ENCODE measurements at regions not wholly inside any gene's neighbourhood (a gene's known extent, or its start where the extent isn't known, plus 50 kb on each side); places are given as distances from the start of the nearest gene placed in this dataset.

DNA sequence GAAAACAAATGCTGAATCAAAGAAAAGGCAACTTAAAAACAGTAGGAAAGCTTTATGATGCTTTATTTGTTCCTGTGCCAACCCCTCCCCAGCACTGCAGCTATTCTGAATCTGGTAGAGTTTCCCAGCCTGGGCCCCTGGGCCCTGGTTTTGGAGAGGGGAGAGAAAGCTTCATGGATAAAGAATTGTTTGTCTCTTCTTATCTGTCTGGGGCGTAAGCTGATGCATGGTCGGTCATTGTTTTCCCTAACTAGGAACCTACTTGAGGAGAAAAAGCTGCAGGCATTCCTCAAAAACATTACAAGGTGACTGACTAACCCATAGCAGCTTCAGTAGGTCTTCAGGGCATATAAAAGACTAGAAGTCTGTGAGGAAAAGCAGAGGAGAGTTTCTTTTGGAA lies 758.1 kb upstream of the EPHA7 start:
- Histone ChIP-seq H3K9me2 (ENCODE audit: insufficient read depth) (no peaks in the 10 kb centered on the region), H3K9ac (ENCODE audit: low read length) (no peak overlapping the region), H3K4me3 (replicated peaks in 1 of 2; ENCODE audit: low read depth in 1 of 2, low read length in 2 of 2) (no peak overlapping the region), H3K79me2 (ENCODE audit: insufficient read depth, low read length) (no peaks in the 10 kb centered on the region), H3K27ac (ENCODE audit: low read depth, low read length) (no peak overlapping the region), H2AFZ (ENCODE audit: low read depth, low read length, poor library complexity, severe bottlenecking) (peak overlapping the region; percentile 26), H3K9me3 (ENCODE audit: control insufficient read depth in 1 of 2, insufficient read depth in 1 of 2, low read depth in 1 of 2, low read length in 2 of 2) (0 out of 4 replicates have a peak, but pooled peaks cover 0 to 4% of the 10 kb centered on the region in 2 experiments), H3K36me3 (ENCODE audit: control insufficient read depth in 1 of 2, insufficient read depth in 2 of 2, low read length in 2 of 2) (no peaks in the 10 kb centered on the region), H3K4me1 (ENCODE audit: control insufficient read depth in 1 of 2, insufficient read depth in 2 of 2, low read length in 2 of 2) (no peaks in the 10 kb centered on the region), H3K27me3 (ENCODE audit: insufficient read depth, low read length) (no peaks in the 10 kb centered on the region), H3K4me2 (ENCODE audit: low read length) (no peak overlapping the region), H4K20me1 (ENCODE audit: insufficient read depth) (no peaks in the 10 kb centered on the region)
- no peak for ATAC-seq
- RAD21 ChIA-PET (ENCODE audit: low non-redundant PET in 1 of 2, low total read pairs in 2 of 2, uncharacterized antibody in 2 of 2, unreplicated experiment in 2 of 2): no interaction called here
- no TSS peak for BruUV-seq (replicated peaks)
- TF ChIP-seq EZH2phosphoT487 (IDR thresholded peaks at IDR 0.05; ENCODE audit: borderline replicate concordance) (no peak), POLR2A (IDR thresholded peaks at IDR 0.05; ENCODE audit: borderline replicate concordance, extremely low read depth, insufficient read depth, insufficient read length) (no peak), SRF (IDR thresholded peaks at IDR 0.05; ENCODE audit: low read depth) (no peak), CBX3 (IDR thresholded peaks at IDR 0.05; ENCODE audit: low read depth) (no peak), YY1 (IDR thresholded peaks at IDR 0.05; ENCODE audit: extremely low read depth, insufficient replicate concordance, low read depth, low read length) (no peak)
- TF ChIP-seq, protein P1, sequence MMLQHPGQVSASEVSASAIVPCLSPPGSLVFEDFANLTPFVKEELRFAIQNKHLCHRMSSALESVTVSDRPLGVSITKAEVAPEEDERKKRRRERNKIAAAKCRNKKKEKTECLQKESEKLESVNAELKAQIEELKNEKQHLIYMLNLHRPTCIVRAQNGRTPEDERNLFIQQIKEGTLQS (IDR thresholded peaks at IDR 0.05): no peak
- DNase-seq (ENCODE audit: low read depth, low spot score): no peak
- POLR2A ChIA-PET: no interaction called here
- CTCF ChIA-PET: no interaction called here
- intact Hi-C loops (cut with micrococcal nuclease): no loop called here

DNA sequence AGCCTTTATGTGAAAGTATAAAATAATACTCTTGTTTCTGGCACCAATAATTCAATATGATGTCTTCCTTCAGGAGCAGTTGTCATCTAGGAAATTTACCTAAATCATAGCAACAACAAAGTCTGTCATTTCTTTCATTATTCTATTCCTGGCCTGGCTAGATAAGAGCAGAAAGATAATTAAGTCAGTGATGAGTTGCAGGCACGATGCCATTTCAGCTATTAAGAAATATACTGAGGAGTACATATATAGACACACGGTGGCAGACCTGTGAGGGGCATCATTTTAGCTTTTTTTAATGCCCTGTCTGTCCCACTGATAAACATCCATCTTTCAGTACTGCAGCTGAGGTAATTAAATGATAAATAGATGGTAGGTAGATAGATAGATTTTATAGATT lies 756.1 kb upstream of the EPHA7 start:
- Histone ChIP-seq H3K27ac (ENCODE audit: low read depth, low read length) (no peak overlapping the region), H3K9me3 (ENCODE audit: control insufficient read depth in 1 of 2, insufficient read depth in 1 of 2, low read depth in 1 of 2, low read length in 2 of 2) (0 out of 4 replicates have a peak, but pooled peaks cover 0 to 4% of the 10 kb centered on the region in 2 experiments), H3K36me3 (ENCODE audit: control insufficient read depth in 1 of 2, insufficient read depth in 2 of 2, low read length in 2 of 2) (no peaks in the 10 kb centered on the region), H3K79me2 (ENCODE audit: insufficient read depth, low read length) (no peaks in the 10 kb centered on the region), H4K20me1 (ENCODE audit: insufficient read depth) (no peaks in the 10 kb centered on the region), H3K4me3 (replicated peaks in 1 of 2; ENCODE audit: low read depth in 1 of 2, low read length in 2 of 2) (no peak overlapping the region), H3K4me2 (ENCODE audit: low read length) (no peak overlapping the region), H2AFZ (ENCODE audit: low read depth, low read length, poor library complexity, severe bottlenecking) (no peak overlapping the region), H3K9ac (ENCODE audit: low read length) (no peak overlapping the region), H3K9me2 (ENCODE audit: insufficient read depth) (no peaks in the 10 kb centered on the region), H3K27me3 (ENCODE audit: insufficient read depth, low read length) (no peaks in the 10 kb centered on the region), H3K4me1 (ENCODE audit: control insufficient read depth in 1 of 2, insufficient read depth in 2 of 2, low read length in 2 of 2) (no peaks in the 10 kb centered on the region)
- no peak for ATAC-seq
- DNase-seq (ENCODE audit: low read depth, low spot score): no peak
- POLR2A ChIA-PET: no interaction called here
- CTCF ChIA-PET: no interaction called here
- BruUV-seq (replicated peaks): no TSS peak
- RAD21 ChIA-PET (ENCODE audit: low non-redundant PET in 1 of 2, low total read pairs in 2 of 2, uncharacterized antibody in 2 of 2, unreplicated experiment in 2 of 2): no interaction called here
- intact Hi-C loops (cut with micrococcal nuclease): no loop called here
- TF ChIP-seq ZFX (IDR thresholded peaks at IDR 0.05) (no peak), CEBPB (IDR thresholded peaks at IDR 0.05; ENCODE audit: low read depth) (no peak), YY1 (IDR thresholded peaks at IDR 0.05; ENCODE audit: extremely low read depth, insufficient replicate concordance, low read depth, low read length) (no peak), EZH2 (IDR thresholded peaks at IDR 0.05) (no peak), SRF (IDR thresholded peaks at IDR 0.05; ENCODE audit: low read depth) (no peak), EGR1 (IDR thresholded peaks at IDR 0.05; ENCODE audit: low read depth) (no peak), POLR2AphosphoS5 (IDR thresholded peaks at IDR 0.05; ENCODE audit: low read depth, low read length) (no peak), SP1 (IDR thresholded peaks at IDR 0.05; ENCODE audit: low read depth) (no peak)
- TF ChIP-seq, protein P2, sequence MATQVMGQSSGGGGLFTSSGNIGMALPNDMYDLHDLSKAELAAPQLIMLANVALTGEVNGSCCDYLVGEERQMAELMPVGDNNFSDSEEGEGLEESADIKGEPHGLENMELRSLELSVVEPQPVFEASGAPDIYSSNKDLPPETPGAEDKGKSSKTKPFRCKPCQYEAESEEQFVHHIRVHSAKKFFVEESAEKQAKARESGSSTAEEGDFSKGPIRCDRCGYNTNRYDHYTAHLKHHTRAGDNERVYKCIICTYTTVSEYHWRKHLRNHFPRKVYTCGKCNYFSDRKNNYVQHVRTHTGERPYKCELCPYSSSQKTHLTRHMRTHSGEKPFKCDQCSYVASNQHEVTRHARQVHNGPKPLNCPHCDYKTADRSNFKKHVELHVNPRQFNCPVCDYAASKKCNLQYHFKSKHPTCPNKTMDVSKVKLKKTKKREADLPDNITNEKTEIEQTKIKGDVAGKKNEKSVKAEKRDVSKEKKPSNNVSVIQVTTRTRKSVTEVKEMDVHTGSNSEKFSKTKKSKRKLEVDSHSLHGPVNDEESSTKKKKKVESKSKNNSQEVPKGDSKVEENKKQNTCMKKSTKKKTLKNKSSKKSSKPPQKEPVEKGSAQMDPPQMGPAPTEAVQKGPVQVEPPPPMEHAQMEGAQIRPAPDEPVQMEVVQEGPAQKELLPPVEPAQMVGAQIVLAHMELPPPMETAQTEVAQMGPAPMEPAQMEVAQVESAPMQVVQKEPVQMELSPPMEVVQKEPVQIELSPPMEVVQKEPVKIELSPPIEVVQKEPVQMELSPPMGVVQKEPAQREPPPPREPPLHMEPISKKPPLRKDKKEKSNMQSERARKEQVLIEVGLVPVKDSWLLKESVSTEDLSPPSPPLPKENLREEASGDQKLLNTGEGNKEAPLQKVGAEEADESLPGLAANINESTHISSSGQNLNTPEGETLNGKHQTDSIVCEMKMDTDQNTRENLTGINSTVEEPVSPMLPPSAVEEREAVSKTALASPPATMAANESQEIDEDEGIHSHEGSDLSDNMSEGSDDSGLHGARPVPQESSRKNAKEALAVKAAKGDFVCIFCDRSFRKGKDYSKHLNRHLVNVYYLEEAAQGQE (IDR thresholded peaks at IDR 0.05; ENCODE audit: low read depth): no peak
- TF ChIP-seq, protein P1 (IDR thresholded peaks at IDR 0.05): no peak
- TF ChIP-seq, protein P3, sequence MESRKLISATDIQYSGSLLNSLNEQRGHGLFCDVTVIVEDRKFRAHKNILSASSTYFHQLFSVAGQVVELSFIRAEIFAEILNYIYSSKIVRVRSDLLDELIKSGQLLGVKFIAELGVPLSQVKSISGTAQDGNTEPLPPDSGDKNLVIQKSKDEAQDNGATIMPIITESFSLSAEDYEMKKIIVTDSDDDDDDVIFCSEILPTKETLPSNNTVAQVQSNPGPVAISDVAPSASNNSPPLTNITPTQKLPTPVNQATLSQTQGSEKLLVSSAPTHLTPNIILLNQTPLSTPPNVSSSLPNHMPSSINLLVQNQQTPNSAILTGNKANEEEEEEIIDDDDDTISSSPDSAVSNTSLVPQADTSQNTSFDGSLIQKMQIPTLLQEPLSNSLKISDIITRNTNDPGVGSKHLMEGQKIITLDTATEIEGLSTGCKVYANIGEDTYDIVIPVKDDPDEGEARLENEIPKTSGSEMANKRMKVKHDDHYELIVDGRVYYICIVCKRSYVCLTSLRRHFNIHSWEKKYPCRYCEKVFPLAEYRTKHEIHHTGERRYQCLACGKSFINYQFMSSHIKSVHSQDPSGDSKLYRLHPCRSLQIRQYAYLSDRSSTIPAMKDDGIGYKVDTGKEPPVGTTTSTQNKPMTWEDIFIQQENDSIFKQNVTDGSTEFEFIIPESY (IDR thresholded peaks at IDR 0.05; ENCODE audit: extremely low read depth, insufficient replicate concordance, low read length): no peak
- TF ChIP-seq, protein P4, sequence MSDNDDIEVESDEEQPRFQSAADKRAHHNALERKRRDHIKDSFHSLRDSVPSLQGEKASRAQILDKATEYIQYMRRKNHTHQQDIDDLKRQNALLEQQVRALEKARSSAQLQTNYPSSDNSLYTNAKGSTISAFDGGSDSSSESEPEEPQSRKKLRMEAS (IDR thresholded peaks at IDR 0.05): no peak

Data from HCT116 (cell line).